HEK293T (cell line): ENCODE measurements at regions not wholly inside any gene's neighbourhood (a gene's known extent, or its start where the extent isn't known, plus 50 kb on each side); places are given as distances from the start of the nearest gene placed in this dataset.

Source experiments
- CTCF ChIA-PET: fragments of 350-600 bp; formaldehyde crosslinking; extraction: SDS; loops from one replicate; lab custom pipeline; 2021; ENCODE audit warnings: antibody characterized with exemption, inconsistent platforms; lab: Yijun Ruan, JAX
- POLR2A ChIA-PET: fragments of 350-600 bp; formaldehyde crosslinking; extraction: SDS; loops from one replicate; lab custom pipeline; 2020; ENCODE audit warnings: antibody characterized with exemption, inconsistent platforms; lab: Yijun Ruan, JAX
- DNase-seq: peaks from one replicate; pipeline ENCODE4 v3.0.0; 2012; ENCODE audit warnings: mixed read lengths; ENCODE audit errors: extremely low spot score
- ARNT ChIP-seq: fragments of 450-650 bp; IDR thresholded peaks from 2 replicates; pipeline ENCODE4 v1.6.1; 2017; ENCODE audit warnings: mild to moderate bottlenecking
- BHLHE40 ChIP-seq: fragments of 450-650 bp; IDR thresholded peaks from 2 replicates; pipeline ENCODE4 v1.6.1; 2016; ENCODE audit warnings: mild to moderate bottlenecking, moderate library complexity, borderline replicate concordance
- CTBP1 ChIP-seq: fragments of 450-650 bp; IDR thresholded peaks from 2 replicates; pipeline ENCODE4 v1.6.1; 2016; ENCODE audit warnings: borderline replicate concordance
- ELF4 ChIP-seq: fragments of 450-650 bp; IDR thresholded peaks from 2 replicates; pipeline ENCODE4 v1.6.1; 2017; ENCODE audit warnings: antibody characterized with exemption
- FOXA1 ChIP-seq: fragments of 450-650 bp; IDR thresholded peaks from 2 replicates; pipeline ENCODE4 v1.6.1; 2016; ENCODE audit warnings: mild to moderate bottlenecking
- FOXK2 ChIP-seq: fragments of 450-650 bp; IDR thresholded peaks from 2 replicates; pipeline ENCODE4 v1.6.1; 2016; ENCODE audit warnings: mild to moderate bottlenecking
- FOXM1 ChIP-seq: fragments of 450-650 bp; IDR thresholded peaks from 2 replicates; pipeline ENCODE4 v1.6.1; 2017; ENCODE audit warnings: mild to moderate bottlenecking, borderline replicate concordance
- HDGF ChIP-seq: fragments of 450-650 bp; IDR thresholded peaks from 2 replicates; pipeline ENCODE4 v1.6.1; 2017; ENCODE audit warnings: antibody characterized with exemption, borderline replicate concordance
- L3MBTL2 ChIP-seq: fragments of 450-650 bp; conservative IDR thresholded peaks from 2 replicates; pipeline ENCODE4 v1.6.1; 2016; ENCODE audit warnings: mild to moderate bottlenecking
- LEF1 ChIP-seq: fragments of 450-650 bp; IDR thresholded peaks from 2 replicates; pipeline ENCODE4 v1.6.1; 2017; ENCODE audit warnings: mild to moderate bottlenecking, borderline replicate concordance
- NFRKB ChIP-seq: fragments of 450-650 bp; IDR thresholded peaks from 2 replicates; pipeline ENCODE4 v1.6.1; 2016; ENCODE audit warnings: mild to moderate bottlenecking, moderate library complexity
- PKNOX1 ChIP-seq: fragments of 450-650 bp; IDR thresholded peaks from 2 replicates; pipeline ENCODE4 v1.6.1; 2016
- SP1 ChIP-seq: fragments of 450-650 bp; IDR thresholded peaks from 2 replicates; pipeline ENCODE4 v1.6.1; 2017
- SUZ12 ChIP-seq: fragments of 450-650 bp; IDR thresholded peaks from 2 replicates; pipeline ENCODE4 v1.6.1; 2016; ENCODE audit warnings: mild to moderate bottlenecking
- TARDBP ChIP-seq: fragments of 450-650 bp; IDR thresholded peaks from 2 replicates; pipeline ENCODE4 v1.6.1; 2016
- ZNF384 ChIP-seq: fragments of 450-650 bp; IDR thresholded peaks from 2 replicates; pipeline ENCODE4 v1.6.1; 2016

GRCh38 chr5:107803728-107804127 is 133.0 kb upstream of the EFNA5 start:
- ChIA-PET CTCF (no interaction called here), POLR2A (no interaction called here)
- DNase-seq = no peak
- TF ChIP-seq FOXA1 (no peak), CTBP1 (no peak), ZNF384 (no peak), FOXK2 (no peak), SUZ12 (no peak), LEF1 (no peak), NFRKB (no peak), FOXM1 (no peak), PKNOX1 (no peak)

GRCh38 chr5:107801061-107801460 is 130.3 kb upstream of the EFNA5 start:
- ChIA-PET POLR2A (no interaction called here), CTCF (no interaction called here)
- TF ChIP-seq HDGF (no peak), NFRKB (no peak), L3MBTL2 (no peak), CTBP1 (no peak), LEF1 (no peak)
- DNase-seq = no peak

GRCh38 chr5:107799306-107799705 is 128.6 kb upstream of the EFNA5 start:
- TF ChIP-seq FOXM1 (no peak), PKNOX1 (no peak), LEF1 (no peak), TARDBP (no peak), FOXA1 (no peak), NFRKB (no peak), SP1 (no peak)

GRCh38 chr5:107796797-107797196 is 126.1 kb upstream of the EFNA5 start:
- DNase-seq = no peak
- POLR2A ChIA-PET = no interaction called here
- CTCF ChIA-PET = interaction anchor here (0.6 kb wide), 1 partner anchor 21 kb away, joined by 3 read pairs; no protein-coding TSS in a partner anchor
- TF ChIP-seq L3MBTL2 (no peak), ELF4 (no peak), CTBP1 (no peak), PKNOX1 (no peak), NFRKB (no peak), ARNT (no peak), HDGF (no peak), LEF1 (no peak), FOXM1 (no peak), FOXK2 (no peak), SP1 (no peak), SUZ12 (no peak), ZNF384 (no peak), BHLHE40 (no peak), TARDBP (no peak), FOXA1 (no peak)

More at GRCh38 chr5:107799306-107799705, 128.6 kb upstream of the EFNA5 start:
- CTCF ChIA-PET = interaction anchor here (0.6 kb wide), 1 partner anchor 11 kb away, joined by 3 read pairs; no protein-coding TSS in a partner anchor
- POLR2A ChIA-PET = no interaction called here
- no peak for DNase-seq

GRCh38 chr5:107794741-107795140 is 124.0 kb upstream of the EFNA5 start:
- no peak for TF ChIP-seq ZNF384
- TF ChIP-seq PKNOX1 = no peak
- TF ChIP-seq ELF4 = no peak
- no peak for TF ChIP-seq TARDBP
- TF ChIP-seq FOXA1 = no peak
- TF ChIP-seq FOXM1 = no peak
- TF ChIP-seq HDGF = no peak
- TF ChIP-seq SP1 = no peak
- TF ChIP-seq LEF1 = no peak
- TF ChIP-seq CTBP1 = no peak
- TF ChIP-seq NFRKB = no peak
- TF ChIP-seq ARNT = no peak
- TF ChIP-seq L3MBTL2 = no peak
- TF ChIP-seq FOXK2 = no peak
- CTCF ChIA-PET = no interaction called here
- no peak for DNase-seq

GRCh38 chr5:107792940-107793339 is 122.2 kb upstream of the EFNA5 start:
- ChIA-PET CTCF (interaction anchor here (0.5 kb wide), 1 partner anchor 355 kb away, joined by 6 read pairs; no protein-coding TSS in a partner anchor), POLR2A (no interaction called here)
- TF ChIP-seq LEF1 = no peak
- no peak for TF ChIP-seq HDGF
- no peak for TF ChIP-seq SP1
- no peak for TF ChIP-seq ARNT
- no peak for TF ChIP-seq TARDBP
- TF ChIP-seq FOXM1 = no peak
- TF ChIP-seq SUZ12 = no peak
- TF ChIP-seq CTBP1 = no peak
- TF ChIP-seq BHLHE40 = no peak
- no peak for TF ChIP-seq FOXK2
- no peak for TF ChIP-seq ELF4
- TF ChIP-seq L3MBTL2 = no peak
- no peak for TF ChIP-seq PKNOX1
- TF ChIP-seq NFRKB = no peak
- no peak for TF ChIP-seq FOXA1
- no peak for TF ChIP-seq ZNF384
- no peak for DNase-seq

More at GRCh38 chr5:107794741-107795140, 124.0 kb upstream of the EFNA5 start:
- POLR2A ChIA-PET = no interaction called here
